Peyer's patch (tissue), 4 donors: ENCODE measurements at regions not wholly inside any gene's neighbourhood (a gene's known extent, or its start where the extent isn't known, plus 50 kb on each side); places are given as distances from the start of the nearest gene placed in this dataset.
A peak's percentile ranks its signal among the peaks of the same experiment; 100 is the strongest.
"Not testable (repeated sequence)": the region's sequence is repeated elsewhere in the genome, so short reads cannot be mapped to it uniquely, and the experiment has no call there.

Experiments
- DNase-seq, 3 donors: peaks; one replicate each; pipeline ENCODE4 v3.0.0-alpha.2; 2017 to 2019
- H3K27ac ChIP-seq, 4 donors: fragments of 200-600 bp; sonication (generic); one replicate each; pipeline ENCODE4 v1.5.1; 2016 to 2019
- H3K27me3 ChIP-seq, 2 donors: fragments of 200-600 bp; sonication (generic); one replicate each; pipeline ENCODE4 v1.5.1; 2019
- H3K36me3 ChIP-seq, 3 donors: fragments of 200-600 bp; sonication (generic); one replicate each; pipeline ENCODE4 v1.5.1; 2016 to 2019
- H3K4me1 ChIP-seq, 4 donors: fragments of 200-600 bp; sonication (generic); one replicate each; pipeline ENCODE4 v1.5.1; 2016 to 2019
- H3K4me3 ChIP-seq, 4 donors: fragments of 200-600 bp; sonication (generic); 1 replicate in 3 of 4; 2 replicates in 1 of 4; pipeline ENCODE4 v1.5.1; 2016 to 2019; ENCODE audit warnings: mild to moderate bottlenecking in 1 of 4
- H3K9me3 ChIP-seq, 4 donors: fragments of 200-600 bp; sonication (generic); one replicate each; pipeline ENCODE4 v1.5.1; 2016 to 2019; ENCODE audit warnings: mild to moderate bottlenecking in 1 of 4
- POLR2A ChIP-seq, 2 donors: fragments of 450-650 bp; IDR thresholded peaks; one replicate each; pipeline ENCODE4 v1.5.1; 2017; ENCODE audit warnings: antibody characterized with exemption in 2 of 2, mild to moderate bottlenecking in 2 of 2, moderate library complexity in 2 of 2
- TF ChIP-seq, protein P1 (sequence below), 6 experiments: fragments of 450-650 bp in 4 of 6; fragments of 200-600 bp in 2 of 6; sonication (generic) in 1 of 6; IDR thresholded peaks; one replicate each; pipeline ENCODE4 v1.5.1; 2017 to 2019; ENCODE audit warnings: antibody characterized with exemption in 6 of 6, mild to moderate bottlenecking in 3 of 6, moderate library complexity in 1 of 6

DNA sequence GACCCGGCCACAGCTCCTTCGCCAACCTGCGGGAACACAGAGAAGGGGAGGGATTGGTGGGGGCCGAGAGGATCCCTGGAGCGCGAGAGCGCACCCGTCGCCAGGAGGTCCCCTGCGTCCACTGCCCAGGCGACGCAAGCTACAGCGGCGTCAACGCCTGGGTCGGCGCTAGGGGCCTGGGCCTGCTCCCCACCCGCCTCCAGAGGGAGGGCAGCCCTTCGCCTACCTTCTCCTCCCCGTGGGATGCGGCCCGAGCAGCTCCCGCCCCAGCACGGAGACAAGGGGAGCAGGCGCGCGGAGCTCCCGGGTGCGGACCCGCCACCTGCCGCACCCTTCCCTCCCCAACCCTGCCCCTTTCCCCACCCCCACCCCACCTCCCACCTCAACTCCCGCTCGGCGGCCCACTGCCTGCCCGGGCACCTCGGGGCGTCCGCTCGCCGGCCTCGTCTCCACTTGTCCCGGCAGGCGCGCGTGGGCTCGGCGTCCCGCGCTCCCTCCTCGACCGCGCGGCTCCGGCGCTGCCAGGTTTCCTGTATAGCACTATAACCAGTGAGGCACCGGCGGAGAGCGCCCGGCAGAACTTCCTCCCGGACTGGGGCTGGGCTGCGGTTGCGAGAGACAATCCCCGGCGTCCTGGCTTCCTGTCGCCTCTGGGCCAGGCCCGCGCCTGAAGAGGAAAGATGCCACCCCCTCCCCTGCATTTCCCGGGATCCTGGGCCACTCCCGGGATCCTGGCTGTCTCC, 119.1 kb upstream of the SMURF2 start:
- Histone ChIP-seq H3K27ac (peak overlapping the region; percentile 11 to 48 (median 40)), H3K9me3 (no peaks in the 10 kb centered on the region), H3K27me3 (peaks cover 0 to 18% of the 10 kb centered on the region in 2 donors), H3K4me1 (peaks cover 4 to 61% (median 37%) of the 10 kb centered on the region in 4 donors), H3K4me3 (peak overlapping the region; percentile 35 to 64 (median 48)), H3K36me3 (peaks cover 0 to 30% (median 0%) of the 10 kb centered on the region in 3 donors)
- peak; percentile 61 to 83 (median 73) for DNase-seq
- no peak for TF ChIP-seq POLR2A (IDR thresholded peaks at IDR 0.05)
- TF ChIP-seq, protein P1, sequence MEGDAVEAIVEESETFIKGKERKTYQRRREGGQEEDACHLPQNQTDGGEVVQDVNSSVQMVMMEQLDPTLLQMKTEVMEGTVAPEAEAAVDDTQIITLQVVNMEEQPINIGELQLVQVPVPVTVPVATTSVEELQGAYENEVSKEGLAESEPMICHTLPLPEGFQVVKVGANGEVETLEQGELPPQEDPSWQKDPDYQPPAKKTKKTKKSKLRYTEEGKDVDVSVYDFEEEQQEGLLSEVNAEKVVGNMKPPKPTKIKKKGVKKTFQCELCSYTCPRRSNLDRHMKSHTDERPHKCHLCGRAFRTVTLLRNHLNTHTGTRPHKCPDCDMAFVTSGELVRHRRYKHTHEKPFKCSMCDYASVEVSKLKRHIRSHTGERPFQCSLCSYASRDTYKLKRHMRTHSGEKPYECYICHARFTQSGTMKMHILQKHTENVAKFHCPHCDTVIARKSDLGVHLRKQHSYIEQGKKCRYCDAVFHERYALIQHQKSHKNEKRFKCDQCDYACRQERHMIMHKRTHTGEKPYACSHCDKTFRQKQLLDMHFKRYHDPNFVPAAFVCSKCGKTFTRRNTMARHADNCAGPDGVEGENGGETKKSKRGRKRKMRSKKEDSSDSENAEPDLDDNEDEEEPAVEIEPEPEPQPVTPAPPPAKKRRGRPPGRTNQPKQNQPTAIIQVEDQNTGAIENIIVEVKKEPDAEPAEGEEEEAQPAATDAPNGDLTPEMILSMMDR (IDR thresholded peaks at IDR 0.05), result no peak

DNA sequence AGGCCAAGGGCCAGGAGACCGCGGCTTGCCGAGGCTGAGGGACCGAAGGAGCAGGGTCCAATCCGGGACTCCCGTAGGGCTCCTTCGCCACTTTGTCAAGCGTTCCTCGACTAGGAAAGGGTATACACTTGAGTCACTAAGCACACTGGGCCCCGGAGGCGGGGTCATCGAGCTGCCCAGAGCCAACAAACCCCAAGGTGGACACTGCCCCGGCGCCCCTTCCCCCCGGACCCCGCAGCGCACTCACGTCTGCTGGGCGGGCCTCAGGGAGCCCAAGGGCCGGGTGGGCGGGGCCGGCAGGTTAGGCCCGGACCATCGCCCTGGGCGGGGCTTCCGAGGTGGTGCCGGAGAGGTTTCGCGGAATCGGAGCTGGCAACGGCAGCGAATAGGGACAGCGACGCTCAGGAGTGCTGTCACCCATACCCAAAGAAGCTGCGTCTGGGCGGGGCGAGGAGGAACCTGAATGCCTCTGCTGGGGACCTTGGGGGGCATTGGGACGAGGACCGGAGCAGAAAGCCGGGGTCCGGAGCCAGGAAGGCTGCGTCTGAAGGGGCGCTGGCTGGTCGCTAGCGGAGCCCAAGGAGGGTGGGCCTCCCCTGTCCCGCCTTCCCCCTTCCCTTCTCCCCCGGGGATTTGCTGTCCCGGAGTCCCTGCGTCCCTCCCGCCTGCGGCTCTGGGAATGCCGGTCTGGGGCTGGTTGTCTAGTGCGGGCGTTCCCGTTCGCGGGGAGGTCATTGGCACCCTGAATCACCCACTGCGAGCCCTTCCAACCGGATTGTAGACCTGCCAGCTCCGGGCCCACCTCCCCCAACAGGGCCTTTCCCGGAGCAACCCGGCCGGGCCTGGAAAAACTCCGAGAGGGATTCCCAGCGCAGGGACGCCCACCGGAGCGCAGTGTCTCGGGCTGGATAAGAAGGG, 118.2 kb upstream of the SMURF2 start:
- TF ChIP-seq, protein P1 (IDR thresholded peaks at IDR 0.05), result no peak
- TF ChIP-seq POLR2A (IDR thresholded peaks at IDR 0.05), result no peak
- H3K4me3 ChIP-seq, result peak overlapping the region; percentile 35 to 64 (median 48)
- H3K27me3 ChIP-seq, result peaks cover 0 to 18% of the 10 kb centered on the region in 2 donors
- H3K27ac ChIP-seq, result peak overlapping the region; percentile 11 to 48 (median 34)
- DNase-seq, result peak; percentile 72 to 89 (median 89)
- no peaks in the 10 kb centered on the region for H3K9me3 ChIP-seq
- peaks cover 0 to 22% (median 0%) of the 10 kb centered on the region in 3 donors for H3K36me3 ChIP-seq
- peaks cover 4 to 63% (median 37%) of the 10 kb centered on the region in 4 donors for H3K4me1 ChIP-seq

DNA sequence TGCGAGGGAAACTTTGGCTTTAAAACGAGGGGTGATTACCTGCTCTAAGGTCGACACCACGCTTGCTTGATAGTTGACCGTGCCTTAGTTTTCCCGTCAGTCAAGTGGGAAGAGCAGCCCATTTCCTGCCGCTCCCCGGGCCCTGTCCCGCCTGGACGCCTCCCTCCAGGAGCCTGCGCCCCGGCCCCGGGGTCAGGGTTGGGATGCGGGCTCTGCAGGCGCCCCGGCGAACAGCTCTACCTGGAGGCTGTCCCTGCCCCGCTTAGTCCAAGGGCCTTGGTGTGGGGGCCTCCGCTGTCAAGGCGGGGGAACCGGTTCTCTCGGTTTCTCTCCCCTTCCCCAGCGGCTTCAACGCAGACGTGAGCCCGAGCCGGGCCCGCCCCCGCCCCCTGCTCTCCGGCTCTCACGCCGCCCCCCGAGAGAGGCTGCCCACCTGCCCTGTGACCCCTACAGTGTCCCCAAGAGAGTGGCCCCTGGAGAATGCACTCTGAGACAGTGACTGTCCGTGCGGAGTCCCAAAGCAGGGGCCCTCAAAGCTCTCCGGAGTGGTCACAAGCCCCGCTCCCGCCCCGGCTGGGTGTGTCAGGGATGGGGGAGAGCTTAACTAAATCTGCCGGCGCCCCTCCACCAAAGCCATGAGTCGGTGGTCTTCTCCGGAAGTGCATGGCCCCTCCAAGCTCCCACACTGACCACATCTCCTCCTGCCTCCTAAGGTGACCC, 117.4 kb upstream of the SMURF2 start:
- peak overlapping the region; percentile 35 to 64 (median 48) for H3K4me3 ChIP-seq
- H3K27ac ChIP-seq, result peak overlapping the region in 1 of 4 donors; percentile 44
- DNase-seq, result peak in 2 of 3 donors; percentile 47 to 57
- H3K4me1 ChIP-seq, result peaks cover 4 to 63% (median 37%) of the 10 kb centered on the region in 4 donors
- H3K9me3 ChIP-seq, result no peaks in the 10 kb centered on the region
- TF ChIP-seq POLR2A (IDR thresholded peaks at IDR 0.05), result no peak
- TF ChIP-seq, protein P1 (IDR thresholded peaks at IDR 0.05), result no peak
- H3K36me3 ChIP-seq, result peaks cover 0 to 14% (median 0%) of the 10 kb centered on the region in 3 donors
- H3K27me3 ChIP-seq, result peaks cover 0 to 18% of the 10 kb centered on the region in 2 donors

DNA sequence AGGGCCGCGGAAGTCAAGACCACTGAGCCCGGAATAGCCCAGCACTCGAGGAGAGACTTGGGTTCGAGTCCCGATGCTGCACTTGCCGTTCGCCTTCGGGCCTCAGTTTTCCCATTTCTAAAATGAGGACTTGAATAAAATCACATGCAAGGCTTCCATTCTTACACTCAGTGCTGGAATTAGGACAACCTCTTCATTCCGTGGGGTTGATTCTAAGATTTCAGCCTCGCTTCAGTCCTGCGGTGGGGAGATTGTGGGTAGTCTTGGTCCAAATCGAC, 116.9 kb upstream of the SMURF2 start:
- peaks cover 0 to 18% of the 10 kb centered on the region in 2 donors for H3K27me3 ChIP-seq
- H3K4me3 ChIP-seq, result peak overlapping the region in 3 of 4 donors; percentile 42 to 53 (median 49)
- H3K9me3 ChIP-seq, H3K36me3 ChIP-seq, DNase-seq: not testable (repeated sequence)
- H3K4me1 ChIP-seq, result peaks cover 4 to 63% (median 37%) of the 10 kb centered on the region in 4 donors
- peak overlapping the region in 2 of 4 donors; percentile 28 to 64 for H3K27ac ChIP-seq

DNA sequence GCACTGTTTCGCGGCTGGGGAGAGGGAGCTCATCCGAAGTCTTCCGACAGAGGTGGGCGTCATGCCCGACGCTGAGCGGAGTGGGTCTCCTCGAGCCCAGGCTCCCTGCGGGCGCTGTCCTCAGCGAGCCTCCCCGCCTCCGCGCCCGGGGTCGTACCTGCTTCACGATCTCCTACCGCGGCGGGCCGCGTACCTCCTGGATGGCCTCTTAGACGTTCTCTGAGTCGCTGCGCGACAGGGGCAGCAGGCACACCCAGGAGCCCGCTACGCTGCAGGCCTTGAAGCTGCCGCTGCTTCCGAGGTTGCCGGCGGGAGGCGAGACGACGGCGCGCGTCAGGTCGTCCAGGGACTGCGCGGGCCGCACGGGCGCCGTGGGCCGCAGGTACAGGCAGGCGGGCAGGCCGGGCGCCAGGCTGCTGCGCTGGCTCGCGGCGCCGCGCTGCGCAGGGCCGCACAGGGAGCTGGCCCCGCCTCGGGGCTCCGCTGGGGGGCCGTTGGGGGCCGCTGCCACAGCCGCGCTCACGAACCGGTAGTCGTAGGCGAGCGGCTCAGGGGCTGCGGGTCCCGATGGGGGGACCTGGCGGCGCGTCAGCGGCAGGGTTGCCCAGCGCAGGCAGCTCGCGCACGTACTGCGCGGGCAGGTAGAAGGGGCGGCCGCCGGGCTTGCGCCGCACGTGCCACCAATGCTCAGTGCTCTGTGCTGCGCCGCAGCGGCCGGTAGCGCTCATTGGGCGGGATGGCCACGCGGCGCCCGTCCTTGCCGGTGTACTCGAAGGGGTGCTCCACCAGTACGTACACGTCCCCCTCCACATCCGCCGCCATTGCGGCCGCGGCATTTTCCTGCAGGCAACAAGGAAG, 116.4 kb upstream of the SMURF2 start:
- peaks cover 0 to 18% of the 10 kb centered on the region in 2 donors for H3K27me3 ChIP-seq
- H3K9me3 ChIP-seq, result no peaks in the 10 kb centered on the region
- peak overlapping the region; percentile 22 to 53 (median 46) for H3K4me3 ChIP-seq
- peaks cover 0 to 3% (median 0%) of the 10 kb centered on the region in 3 donors for H3K36me3 ChIP-seq
- TF ChIP-seq, protein P1 (IDR thresholded peaks at IDR 0.05), result no peak
- H3K4me1 ChIP-seq, result peaks cover 4 to 63% (median 37%) of the 10 kb centered on the region in 4 donors
- peak overlapping the region; percentile 24 to 64 (median 32) for H3K27ac ChIP-seq
- DNase-seq, result peak; percentile 34 to 66 (median 64)
